ENCODE measurements at regions not wholly inside any gene's neighbourhood (a gene's known extent, or its start where the extent isn't known, plus 50 kb on each side); places are given as distances from the start of the nearest gene placed in this dataset.

DNA sequence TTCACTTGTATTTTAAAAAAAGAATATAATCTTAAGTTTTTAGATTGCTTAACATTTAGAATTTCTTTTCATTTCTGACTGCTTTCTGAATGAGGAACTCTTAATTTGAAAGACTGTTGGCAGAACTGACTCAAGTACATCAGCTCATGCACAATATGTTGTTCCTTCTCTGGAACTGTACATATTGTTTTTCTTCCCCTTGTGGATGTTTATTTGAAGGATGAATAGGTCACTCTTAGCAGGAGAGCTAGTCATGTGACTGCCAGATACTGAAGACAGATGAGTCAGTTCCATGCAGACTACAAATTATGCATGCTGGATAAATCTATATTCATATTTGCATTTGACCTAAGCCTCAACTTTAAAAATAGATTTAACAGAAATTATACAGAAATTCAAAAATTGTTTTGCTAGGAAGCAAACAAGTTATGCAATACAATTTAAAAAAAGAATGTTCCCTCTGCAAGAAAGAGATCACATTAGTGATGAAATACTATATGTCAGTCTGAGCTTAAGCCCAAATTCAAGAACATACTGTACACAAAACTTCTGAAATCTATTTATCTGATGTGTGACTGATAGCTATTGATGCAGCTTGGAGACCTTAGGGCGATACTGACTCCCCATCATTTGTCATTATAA lies 1274.9 kb upstream of the GJE1 start:
- no peak overlapping the region for H2BK5ac ChIP-seq (ENCODE audit: low read depth, low read length, poor library complexity, severe bottlenecking)
- no peak overlapping the region for H3K4me3 ChIP-seq (ENCODE audit: insufficient read depth in 1 of 2, low read depth in 1 of 2, low read length in 2 of 2)
- no CpG with 5 or more reads among the region's 1 CpG for WGBS

DNA sequence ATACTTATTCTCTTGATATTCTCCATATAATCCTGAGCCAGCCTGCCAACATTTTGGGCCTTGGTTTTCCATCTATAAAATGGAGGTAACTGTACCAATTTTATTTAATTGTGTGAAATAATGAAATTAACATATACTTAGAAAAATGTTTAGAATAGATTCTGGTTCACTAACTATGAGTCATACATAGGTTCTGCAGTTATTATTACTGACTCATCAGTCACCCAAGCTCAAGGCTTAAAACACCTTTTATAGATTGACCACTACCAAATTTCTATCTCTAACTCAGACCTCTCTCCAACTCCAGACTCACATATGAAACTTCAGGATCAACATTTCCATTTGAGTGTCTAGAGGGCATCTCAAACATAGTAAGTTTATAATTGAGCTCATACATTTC lies 1277.2 kb upstream of the GJE1 start:
- H3K9me3 ChIP-seq (ENCODE audit: control insufficient read depth, low read length): no peaks in the 10 kb centered on the region
- no peak overlapping the region for H3K4me3 ChIP-seq (ENCODE audit: insufficient read depth in 1 of 2, low read depth in 1 of 2, low read length in 2 of 2)
- H2AK5ac ChIP-seq (ENCODE audit: low read length, severe bottlenecking): no peak overlapping the region
- no peak overlapping the region for H2BK5ac ChIP-seq (ENCODE audit: low read depth, low read length, poor library complexity, severe bottlenecking)
- no peak overlapping the region for H3K14ac ChIP-seq (ENCODE audit: low read length in 2 of 2)
- no peak overlapping the region for H3K9ac ChIP-seq (ENCODE audit: low read length)
- no peaks in the 10 kb centered on the region for H3K27me3 ChIP-seq (ENCODE audit: control insufficient read depth in 1 of 2, insufficient read depth in 1 of 2, low read length in 2 of 2)
- H3K18ac ChIP-seq (ENCODE audit: low read depth in 1 of 2, low read length in 2 of 2): no peak overlapping the region
- H3K36me3 ChIP-seq (ENCODE audit: control insufficient read depth in 1 of 2, insufficient read depth in 2 of 2, low read depth in 1 of 2, low read length in 2 of 2): no peaks in the 10 kb centered on the region
- no peak overlapping the region for H3K4me2 ChIP-seq (ENCODE audit: low read length, poor library complexity, severe bottlenecking)
- H2BK15ac ChIP-seq (ENCODE audit: low read depth, poor library complexity, severe bottlenecking): no peak overlapping the region
- H3K79me1 ChIP-seq (replicated peaks; ENCODE audit: low read length, poor library complexity, severe bottlenecking): no peaks in the 10 kb centered on the region
- no peak overlapping the region for H2AFZ ChIP-seq (ENCODE audit: low read depth, low read length)
- no peak overlapping the region for H2BK120ac ChIP-seq (ENCODE audit: low read depth, low read length)
- H3K27ac ChIP-seq (ENCODE audit: low read length, poor library complexity, severe bottlenecking): no peak overlapping the region
- H4K91ac ChIP-seq (ENCODE audit: low read length): no peak overlapping the region
- H3K4me1 ChIP-seq (ENCODE audit: control insufficient read depth, insufficient read depth, low read depth, low read length): no peaks in the 10 kb centered on the region
- H2BK12ac ChIP-seq (ENCODE audit: low read length in 2 of 2): no peak overlapping the region
- H4K8ac ChIP-seq (ENCODE audit: low read length): no peak overlapping the region
- H3K4ac ChIP-seq (ENCODE audit: low read depth in 1 of 2, low read length in 2 of 2): no peak overlapping the region
- no peak for DNase-seq
- H3K23ac ChIP-seq (ENCODE audit: low read length in 2 of 2): no peak overlapping the region

More for the DNA sequence above, 1274.9 kb upstream of the GJE1 start:
- Histone ChIP-seq H3K27ac (ENCODE audit: low read length, poor library complexity, severe bottlenecking) (no peak overlapping the region), H3K18ac (ENCODE audit: low read depth in 1 of 2, low read length in 2 of 2) (peak overlapping the region; percentile 7 to 48), H3K14ac (ENCODE audit: low read length in 2 of 2) (no peak overlapping the region), H4K91ac (ENCODE audit: low read length) (no peak overlapping the region), H4K8ac (ENCODE audit: low read length) (no peak overlapping the region), H2AFZ (ENCODE audit: low read depth, low read length) (no peak overlapping the region), H3K4me1 (ENCODE audit: control insufficient read depth, insufficient read depth, low read depth, low read length) (no peaks in the 10 kb centered on the region), H3K9ac (ENCODE audit: low read length) (peak overlapping the region; percentile 46), H3K23ac (ENCODE audit: low read length in 2 of 2) (no peak overlapping the region), H3K4ac (ENCODE audit: low read depth in 1 of 2, low read length in 2 of 2) (peak overlapping the region in 1 of 2 experiments; percentile 37), H3K4me2 (ENCODE audit: low read length, poor library complexity, severe bottlenecking) (no peak overlapping the region), H2BK12ac (ENCODE audit: low read length in 2 of 2) (no peak overlapping the region), H2AK5ac (ENCODE audit: low read length, severe bottlenecking) (no peak overlapping the region), H2BK15ac (ENCODE audit: low read depth, poor library complexity, severe bottlenecking) (no peak overlapping the region), H3K36me3 (ENCODE audit: control insufficient read depth in 1 of 2, insufficient read depth in 2 of 2, low read depth in 1 of 2, low read length in 2 of 2) (no peaks in the 10 kb centered on the region), H2BK120ac (ENCODE audit: low read depth, low read length) (no peak overlapping the region), H3K27me3 (ENCODE audit: control insufficient read depth in 1 of 2, insufficient read depth in 1 of 2, low read length in 2 of 2) (no peaks in the 10 kb centered on the region), H3K79me1 (replicated peaks; ENCODE audit: low read length, poor library complexity, severe bottlenecking) (no peaks in the 10 kb centered on the region), H3K9me3 (ENCODE audit: control insufficient read depth, low read length) (no peaks in the 10 kb centered on the region)
- DNase-seq: peak; percentile 85

DNA sequence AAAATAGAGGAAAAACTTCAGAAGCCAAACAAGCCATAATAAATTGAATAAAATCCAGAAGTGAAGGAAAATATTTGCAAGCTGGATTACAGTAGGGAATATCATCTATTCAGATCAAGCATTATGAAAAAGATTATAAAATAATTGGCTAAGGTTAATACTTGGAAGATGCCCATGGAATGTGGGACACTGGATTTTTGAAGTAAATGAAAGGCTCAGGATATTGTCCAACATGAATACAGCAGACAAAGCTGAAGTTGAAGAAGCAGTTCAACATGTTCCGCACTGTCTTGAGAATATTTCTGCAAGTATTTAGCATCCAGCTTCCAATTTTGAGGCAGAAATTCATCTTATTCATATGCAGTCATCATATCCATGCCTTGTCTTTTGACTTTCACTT lies 1278.4 kb upstream of the GJE1 start:
- H3K9me3 ChIP-seq (ENCODE audit: control insufficient read depth, low read length): no peaks in the 10 kb centered on the region
- DNase-seq: no peak
- H2AK5ac ChIP-seq (ENCODE audit: low read length, severe bottlenecking): no peak overlapping the region
- H3K27me3 ChIP-seq (ENCODE audit: control insufficient read depth in 1 of 2, insufficient read depth in 1 of 2, low read length in 2 of 2): no peaks in the 10 kb centered on the region
- H3K4me3 ChIP-seq (ENCODE audit: insufficient read depth in 1 of 2, low read depth in 1 of 2, low read length in 2 of 2): peak overlapping the region in 1 of 2 experiments; percentile 37
- H3K14ac ChIP-seq (ENCODE audit: low read length in 2 of 2): no peak overlapping the region
- H3K36me3 ChIP-seq (ENCODE audit: control insufficient read depth in 1 of 2, insufficient read depth in 2 of 2, low read depth in 1 of 2, low read length in 2 of 2): no peaks in the 10 kb centered on the region
- H2BK120ac ChIP-seq (ENCODE audit: low read depth, low read length): no peak overlapping the region
- no peak overlapping the region for H4K8ac ChIP-seq (ENCODE audit: low read length)
- H3K27ac ChIP-seq (ENCODE audit: low read length, poor library complexity, severe bottlenecking): no peak overlapping the region
- H2BK15ac ChIP-seq (ENCODE audit: low read depth, poor library complexity, severe bottlenecking): no peak overlapping the region
- H2BK5ac ChIP-seq (ENCODE audit: low read depth, low read length, poor library complexity, severe bottlenecking): no peak overlapping the region
- no peak overlapping the region for H2AFZ ChIP-seq (ENCODE audit: low read depth, low read length)
- no peak overlapping the region for H4K91ac ChIP-seq (ENCODE audit: low read length)
- no peak overlapping the region for H3K4ac ChIP-seq (ENCODE audit: low read depth in 1 of 2, low read length in 2 of 2)
- no peak overlapping the region for H3K18ac ChIP-seq (ENCODE audit: low read depth in 1 of 2, low read length in 2 of 2)
- 89% methylated on average over 1 of the region's 1 CpG for WGBS
- no peak overlapping the region for H2BK12ac ChIP-seq (ENCODE audit: low read length in 2 of 2)
- H3K4me1 ChIP-seq (ENCODE audit: control insufficient read depth, insufficient read depth, low read depth, low read length): no peaks in the 10 kb centered on the region
- no peak overlapping the region for H3K23ac ChIP-seq (ENCODE audit: low read length in 2 of 2)
- no peak overlapping the region for H3K4me2 ChIP-seq (ENCODE audit: low read length, poor library complexity, severe bottlenecking)
- peak overlapping the region; percentile 70 for H3K9ac ChIP-seq (ENCODE audit: low read length)
- no peaks in the 10 kb centered on the region for H3K79me1 ChIP-seq (replicated peaks; ENCODE audit: low read length, poor library complexity, severe bottlenecking)

- no peak overlapping the region for H3K23ac ChIP-seq (ENCODE audit: low read length in 2 of 2)
- H3K36me3 ChIP-seq (ENCODE audit: control insufficient read depth in 1 of 2, insufficient read depth in 2 of 2, low read depth in 1 of 2, low read length in 2 of 2): no peaks in the 10 kb centered on the region
- H2BK120ac ChIP-seq (ENCODE audit: low read depth, low read length): no peak overlapping the region
- H4K8ac ChIP-seq (ENCODE audit: low read length): no peak overlapping the region
- no peak overlapping the region for H2AFZ ChIP-seq (ENCODE audit: low read depth, low read length)
- H3K4me2 ChIP-seq (ENCODE audit: low read length, poor library complexity, severe bottlenecking): no peak overlapping the region
- no peak overlapping the region for H2AK5ac ChIP-seq (ENCODE audit: low read length, severe bottlenecking)
- no peaks in the 10 kb centered on the region for H3K79me1 ChIP-seq (replicated peaks; ENCODE audit: low read length, poor library complexity, severe bottlenecking)
- H3K4me1 ChIP-seq (ENCODE audit: control insufficient read depth, insufficient read depth, low read depth, low read length): peaks cover 2% of the 10 kb centered on the region
- no peak overlapping the region for H2BK15ac ChIP-seq (ENCODE audit: low read depth, poor library complexity, severe bottlenecking)
- H4K91ac ChIP-seq (ENCODE audit: low read length): no peak overlapping the region
- H2BK5ac ChIP-seq (ENCODE audit: low read depth, low read length, poor library complexity, severe bottlenecking): no peak overlapping the region
- H3K18ac ChIP-seq (ENCODE audit: low read depth in 1 of 2, low read length in 2 of 2): no peak overlapping the region
- no peak overlapping the region for H3K4ac ChIP-seq (ENCODE audit: low read depth in 1 of 2, low read length in 2 of 2)
- H3K9me3 ChIP-seq (ENCODE audit: control insufficient read depth, low read length): no peaks in the 10 kb centered on the region
- no peak overlapping the region for H3K4me3 ChIP-seq (ENCODE audit: insufficient read depth in 1 of 2, low read depth in 1 of 2, low read length in 2 of 2)
- no peak overlapping the region for H2BK12ac ChIP-seq (ENCODE audit: low read length in 2 of 2)
- no peak overlapping the region for H3K14ac ChIP-seq (ENCODE audit: low read length in 2 of 2)
- DNase-seq: peak; percentile 57
- no peaks in the 10 kb centered on the region for H3K27me3 ChIP-seq (ENCODE audit: control insufficient read depth in 1 of 2, insufficient read depth in 1 of 2, low read length in 2 of 2)
- no CpG with 5 or more reads among the region's 1 CpG for WGBS
- no peak overlapping the region for H3K27ac ChIP-seq (ENCODE audit: low read length, poor library complexity, severe bottlenecking)
- peak overlapping the region; percentile 69 for H3K9ac ChIP-seq (ENCODE audit: low read length)
Measured at GRCh38 chr6:140850438-140850837, 1282.3 kb upstream of the GJE1 start.
